Stimulated activated CD4-positive, alpha-beta T cell treated with anti-CD3 and anti-CD28 coated beads, Interleukin-1b, Interleukin-23, amount 100 ng/mL, for 4 hours (primary cell): ENCODE measurements at regions not wholly inside any gene's neighbourhood (a gene's known extent, or its start where the extent isn't known, plus 50 kb on each side); places are given as distances from the start of the nearest gene placed in this dataset.
"Not testable (repeated sequence)": the region's sequence is repeated elsewhere in the genome, so short reads cannot be mapped to it uniquely, and the experiment has no call there.

Source experiments
- DNase-seq, 2 donors: peaks; one replicate each; pipeline ENCODE4 v3.0.0-alpha.2; 2020; ENCODE audit warnings: low read depth in 2 of 2

- no peak for DNase-seq
Measured at GRCh38 chr1:112818990-112819689, 104.0 kb upstream of the PPM1J start.

- no peak for DNase-seq
Measured at GRCh38 chr1:112817555-112818373, 102.6 kb upstream of the PPM1J start.

- DNase-seq: no peak
Measured at GRCh38 chr1:112815376-112815775, 100.2 kb upstream of the PPM1J start.

- DNase-seq: not testable (repeated sequence)
Measured at GRCh38 chr1:112814645-112815044, 99.5 kb upstream of the PPM1J start.

- DNase-seq: peak; percentile 41 to 56
Measured at GRCh38 chr1:112808861-112809684, 93.9 kb upstream of the PPM1J start.

GRCh38 chr1:112807999-112808398, 92.9 kb upstream of the PPM1J start:
- no peak for DNase-seq

GRCh38 chr1:112807117-112807516, 92.0 kb upstream of the PPM1J start:
- no peak for DNase-seq

- DNase-seq: no peak
Measured at GRCh38 chr1:112806090-112806642, 91.0 kb upstream of the PPM1J start.

- no peak for DNase-seq
Measured at GRCh38 chr1:112805155-112805853, 90.2 kb upstream of the PPM1J start.

- DNase-seq: peak; percentile 8 to 35
Measured at GRCh38 chr1:112803906-112804762, 89.0 kb upstream of the PPM1J start.

- DNase-seq: no peak
Measured at GRCh38 chr1:112800289-112800688, 85.2 kb upstream of the PPM1J start.

- no peak for DNase-seq
Measured at GRCh38 chr1:112798292-112798691, 83.2 kb upstream of the PPM1J start.

- no peak for DNase-seq
Measured at GRCh38 chr1:112797224-112797623, 82.1 kb upstream of the PPM1J start.

GRCh38 chr1:112794654-112795239, 79.6 kb upstream of the PPM1J start:
- DNase-seq: no peak

- no peak for DNase-seq
Measured at GRCh38 chr1:112793631-112794565, 78.8 kb upstream of the PPM1J start.

- DNase-seq: no peak
Measured at GRCh38 chr1:112791723-112792104, 76.6 kb upstream of the PPM1J start.

- no peak for DNase-seq
Measured at GRCh38 chr1:112790920-112791722, 76.0 kb upstream of the PPM1J start.

GRCh38 chr1:112788561-112788960, 73.4 kb upstream of the PPM1J start:
- no peak for DNase-seq
